ENCODE measurements at regions not wholly inside any gene's neighbourhood (a gene's known extent, or its start where the extent isn't known, plus 50 kb on each side); places are given as distances from the start of the nearest gene placed in this dataset.
"Not testable (repeated sequence)": the region's sequence is repeated elsewhere in the genome, so short reads cannot be mapped to it uniquely, and the experiment has no call there.

GRCh38 chrX:80572636-80573035 is 152.4 kb downstream of the TENT5D start:
- H3K9me3 ChIP-seq (ENCODE audit: control insufficient read depth, insufficient read depth, low read depth, low read length) = no peaks in the 10 kb centered on the region
- no peak for TF ChIP-seq POLR2AphosphoS5 (IDR thresholded peaks at IDR 0.05; ENCODE audit: low read depth, low read length)
- no peak for TF ChIP-seq TCF7L2 (IDR thresholded peaks at IDR 0.05; ENCODE audit: low read depth, low read length)
- no peak for TF ChIP-seq CTCF (IDR thresholded peaks at IDR 0.05)
- no peak for TF ChIP-seq SIN3A (IDR thresholded peaks at IDR 0.05; ENCODE audit: borderline replicate concordance, insufficient read depth, low read depth, low read length)
- TF ChIP-seq, protein P1, sequence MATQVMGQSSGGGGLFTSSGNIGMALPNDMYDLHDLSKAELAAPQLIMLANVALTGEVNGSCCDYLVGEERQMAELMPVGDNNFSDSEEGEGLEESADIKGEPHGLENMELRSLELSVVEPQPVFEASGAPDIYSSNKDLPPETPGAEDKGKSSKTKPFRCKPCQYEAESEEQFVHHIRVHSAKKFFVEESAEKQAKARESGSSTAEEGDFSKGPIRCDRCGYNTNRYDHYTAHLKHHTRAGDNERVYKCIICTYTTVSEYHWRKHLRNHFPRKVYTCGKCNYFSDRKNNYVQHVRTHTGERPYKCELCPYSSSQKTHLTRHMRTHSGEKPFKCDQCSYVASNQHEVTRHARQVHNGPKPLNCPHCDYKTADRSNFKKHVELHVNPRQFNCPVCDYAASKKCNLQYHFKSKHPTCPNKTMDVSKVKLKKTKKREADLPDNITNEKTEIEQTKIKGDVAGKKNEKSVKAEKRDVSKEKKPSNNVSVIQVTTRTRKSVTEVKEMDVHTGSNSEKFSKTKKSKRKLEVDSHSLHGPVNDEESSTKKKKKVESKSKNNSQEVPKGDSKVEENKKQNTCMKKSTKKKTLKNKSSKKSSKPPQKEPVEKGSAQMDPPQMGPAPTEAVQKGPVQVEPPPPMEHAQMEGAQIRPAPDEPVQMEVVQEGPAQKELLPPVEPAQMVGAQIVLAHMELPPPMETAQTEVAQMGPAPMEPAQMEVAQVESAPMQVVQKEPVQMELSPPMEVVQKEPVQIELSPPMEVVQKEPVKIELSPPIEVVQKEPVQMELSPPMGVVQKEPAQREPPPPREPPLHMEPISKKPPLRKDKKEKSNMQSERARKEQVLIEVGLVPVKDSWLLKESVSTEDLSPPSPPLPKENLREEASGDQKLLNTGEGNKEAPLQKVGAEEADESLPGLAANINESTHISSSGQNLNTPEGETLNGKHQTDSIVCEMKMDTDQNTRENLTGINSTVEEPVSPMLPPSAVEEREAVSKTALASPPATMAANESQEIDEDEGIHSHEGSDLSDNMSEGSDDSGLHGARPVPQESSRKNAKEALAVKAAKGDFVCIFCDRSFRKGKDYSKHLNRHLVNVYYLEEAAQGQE (IDR thresholded peaks at IDR 0.05; ENCODE audit: insufficient read depth in 1 of 2, low read depth in 2 of 2, low read length in 1 of 2) = no peak
- no peak overlapping the region for H3K27ac ChIP-seq (ENCODE audit: low read length)
- ATAC-seq (no peak), DNase-seq (ENCODE audit: low read depth, low spot score) (no peak)
- H3K36me3 ChIP-seq (ENCODE audit: control insufficient read depth, insufficient read depth, low read length) = no peaks in the 10 kb centered on the region
- H3K4me3 ChIP-seq (ENCODE audit: low read depth in 2 of 2, low read length in 2 of 2) = no peak overlapping the region
- POLR2A ChIA-PET = no interaction called here
- no peaks in the 10 kb centered on the region for H3K27me3 ChIP-seq (ENCODE audit: control insufficient read depth, insufficient read depth, low read length)
- intact Hi-C loops (cut with micrococcal nuclease; ENCODE audit: unreplicated experiment) = no loop called here
- H3K4me1 ChIP-seq (ENCODE audit: control insufficient read depth, insufficient read depth, low read length) = no peaks in the 10 kb centered on the region
- BruUV-seq (replicated peaks) = no TSS peak
- CTCF ChIA-PET = no interaction called here
- in situ Hi-C loops (cut with HindIII; ENCODE audit: low pct_unique_long_range_greater_than_20kb, low sequenced_read_pairs) = no loop called here

GRCh38 chrX:80573275-80573674 is 153.0 kb downstream of the TENT5D start:
- TF ChIP-seq, protein P1 (IDR thresholded peaks at IDR 0.05; ENCODE audit: insufficient read depth in 1 of 2, low read depth in 2 of 2, low read length in 1 of 2) = no peak
- TF ChIP-seq POLR2AphosphoS5 (IDR thresholded peaks at IDR 0.05; ENCODE audit: low read depth, low read length) = no peak
- no peak for TF ChIP-seq SIN3A (IDR thresholded peaks at IDR 0.05; ENCODE audit: borderline replicate concordance, insufficient read depth, low read depth, low read length)
- TF ChIP-seq CTCF (IDR thresholded peaks at IDR 0.05) = no peak
- ATAC-seq (no peak), DNase-seq (ENCODE audit: low read depth, low spot score) (no peak)
- H3K36me3 ChIP-seq (ENCODE audit: control insufficient read depth, insufficient read depth, low read length) = no peaks in the 10 kb centered on the region
- BruUV-seq (replicated peaks) = no TSS peak
- CTCF ChIA-PET = no interaction called here
- intact Hi-C loops (cut with micrococcal nuclease; ENCODE audit: unreplicated experiment) = no loop called here
- no peak overlapping the region for H3K27ac ChIP-seq (ENCODE audit: low read length)
- no peak overlapping the region for H3K4me3 ChIP-seq (ENCODE audit: low read depth in 2 of 2, low read length in 2 of 2)
- H3K4me1 ChIP-seq (ENCODE audit: control insufficient read depth, insufficient read depth, low read length) = no peaks in the 10 kb centered on the region
- in situ Hi-C loops (cut with HindIII; ENCODE audit: low pct_unique_long_range_greater_than_20kb, low sequenced_read_pairs) = no loop called here
- no peaks in the 10 kb centered on the region for H3K9me3 ChIP-seq (ENCODE audit: control insufficient read depth, insufficient read depth, low read depth, low read length)
- H3K27me3 ChIP-seq (ENCODE audit: control insufficient read depth, insufficient read depth, low read length) = no peaks in the 10 kb centered on the region
- POLR2A ChIA-PET = no interaction called here

DNA sequence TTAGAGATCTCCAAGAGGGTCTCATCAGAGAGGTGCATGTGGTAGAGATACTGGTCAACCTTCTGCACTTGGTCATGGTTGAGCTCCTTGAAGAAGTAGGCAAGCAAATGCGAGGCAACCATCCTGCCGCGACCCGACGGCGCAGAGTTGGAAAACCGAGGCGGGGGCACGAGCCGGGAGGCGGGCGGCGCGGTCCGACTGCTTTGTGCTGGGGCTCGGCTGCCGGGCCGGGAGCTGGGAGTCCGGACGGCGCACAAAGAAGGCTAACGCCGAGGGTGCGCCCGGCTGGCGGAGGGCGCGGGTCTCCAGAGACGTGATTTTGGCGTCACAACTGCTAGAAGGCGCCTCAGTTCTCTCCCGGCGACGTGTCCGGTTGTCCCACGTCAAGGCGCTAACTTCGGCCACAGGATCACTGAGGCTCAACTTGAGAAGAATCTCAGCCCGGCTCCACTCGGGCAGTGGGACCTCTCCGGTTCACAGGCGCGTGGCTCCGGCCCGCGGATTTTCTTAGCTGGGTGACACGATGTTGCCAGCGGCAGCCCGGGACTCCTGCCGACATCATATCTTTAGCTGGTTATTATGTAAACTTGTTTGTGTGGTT is 154.3 kb downstream of the TENT5D start:
- H3K27ac ChIP-seq (ENCODE audit: low read length); H3K4me1 ChIP-seq (ENCODE audit: control insufficient read depth, insufficient read depth, low read length); H3K9me3 ChIP-seq (ENCODE audit: control insufficient read depth, insufficient read depth, low read depth, low read length); ATAC-seq; BruUV-seq (replicated peaks); H3K27me3 ChIP-seq (ENCODE audit: control insufficient read depth, insufficient read depth, low read length); DNase-seq (ENCODE audit: low read depth, low spot score); CTCF ChIA-PET; POLR2A ChIA-PET; in situ Hi-C loops (cut with HindIII; ENCODE audit: low pct_unique_long_range_greater_than_20kb, low sequenced_read_pairs); H3K36me3 ChIP-seq (ENCODE audit: control insufficient read depth, insufficient read depth, low read length); H3K4me3 ChIP-seq (ENCODE audit: low read depth in 2 of 2, low read length in 2 of 2): not testable (repeated sequence)
- intact Hi-C loops (cut with micrococcal nuclease; ENCODE audit: unreplicated experiment) = loop anchor here (5.0 kb wide), 1 partner anchor 292 kb away; no protein-coding TSS in a partner anchor
